8988T (cell line): ENCODE measurements at regions not wholly inside any gene's neighbourhood (a gene's known extent, or its start where the extent isn't known, plus 50 kb on each side); places are given as distances from the start of the nearest gene placed in this dataset.
"Not testable (repeated sequence)": the region's sequence is repeated elsewhere in the genome, so short reads cannot be mapped to it uniquely, and the experiment has no call there.

ENCODE experiments used
- DNase-seq: peaks from one replicate; pipeline ENCODE4 v3.0.0; 2011

GRCh38 chr10:78663721-78664120, 405.0 kb upstream of the ZMIZ1 start:
- no peak for DNase-seq

GRCh38 chr10:78664929-78665553, 403.7 kb upstream of the ZMIZ1 start:
- no peak for DNase-seq

GRCh38 chr10:78672918-78673317, 395.8 kb upstream of the ZMIZ1 start:
- no peak for DNase-seq

GRCh38 chr10:78681141-78681540, 387.6 kb upstream of the ZMIZ1 start:
- not testable (repeated sequence) for DNase-seq

- DNase-seq: not testable (repeated sequence)
These were observed 386.8 kb upstream of the ZMIZ1 start for GRCh38 chr10:78681986-78682385.

- DNase-seq: no peak
These were observed 383.8 kb upstream of the ZMIZ1 start for GRCh38 chr10:78684947-78685346.

- no peak for DNase-seq
These were observed 383.2 kb upstream of the ZMIZ1 start for GRCh38 chr10:78685466-78686103.

GRCh38 chr10:78686444-78687060, 382.2 kb upstream of the ZMIZ1 start:
- DNase-seq: no peak

GRCh38 chr10:78687626-78688025, 381.1 kb upstream of the ZMIZ1 start:
- DNase-seq: no peak

- no peak for DNase-seq
These were observed 380.4 kb upstream of the ZMIZ1 start for GRCh38 chr10:78688230-78688900.

GRCh38 chr10:78688901-78689583, 379.7 kb upstream of the ZMIZ1 start:
- no peak for DNase-seq

GRCh38 chr10:78689584-78689935, 379.2 kb upstream of the ZMIZ1 start:
- DNase-seq: no peak

- DNase-seq: no peak
These were observed 378.2 kb upstream of the ZMIZ1 start for GRCh38 chr10:78690354-78691111.

- DNase-seq: no peak
These were observed 377.3 kb upstream of the ZMIZ1 start for GRCh38 chr10:78691301-78692030.

- no peak for DNase-seq
These were observed 376.7 kb upstream of the ZMIZ1 start for GRCh38 chr10:78692071-78692470.

- no peak for DNase-seq
These were observed 372.9 kb upstream of the ZMIZ1 start for GRCh38 chr10:78695846-78696245.

GRCh38 chr10:78696791-78697395, 371.9 kb upstream of the ZMIZ1 start:
- DNase-seq: no peak

GRCh38 chr10:78699971-78700370, 368.8 kb upstream of the ZMIZ1 start:
- DNase-seq: no peak

GRCh38 chr10:78700413-78700812, 368.4 kb upstream of the ZMIZ1 start:
- no peak for DNase-seq

- DNase-seq: no peak
These were observed 367.8 kb upstream of the ZMIZ1 start for GRCh38 chr10:78700816-78701520.

GRCh38 chr10:78702186-78702585, 366.6 kb upstream of the ZMIZ1 start:
- no peak for DNase-seq
